Neural cell (in vitro differentiated cells): ENCODE measurements at regions not wholly inside any gene's neighbourhood (a gene's known extent, or its start where the extent isn't known, plus 50 kb on each side); places are given as distances from the start of the nearest gene placed in this dataset.

ENCODE experiments used
- H2AFZ ChIP-seq: fragments of 200-600, 300-800 bp; sonication (generic), shearing (Covaris generic); 2 replicates; pipeline ENCODE4 v1.6.0; 2014; ENCODE audit warnings: low read depth, mild to moderate bottlenecking, antibody characterized with exemption, low read length, moderate library complexity
- H3F3A ChIP-seq: fragments of 200-600 bp; shearing (Covaris generic); 2 replicates; pipeline ENCODE4 v1.6.1; 2016; ENCODE audit warnings: mild to moderate bottlenecking, moderate library complexity, mixed read lengths, antibody characterized with exemption, low read length; ENCODE audit not compliant: insufficient read depth, poor library complexity, severe bottlenecking
- H3K27ac ChIP-seq: fragments of 200-600, 300-800 bp; sonication (generic), shearing (Covaris generic); 2 replicates; pipeline ENCODE4 v1.5.1; 2014; ENCODE audit warnings: mild to moderate bottlenecking, low read length, moderate library complexity
- H3K27me3 ChIP-seq: fragments of 300-800, 200-600 bp; sonication (generic), shearing (Covaris generic); 2 replicates; pipeline ENCODE4 v1.6.0; 2014; ENCODE audit warnings: mild to moderate bottlenecking, low read depth, low read length, moderate library complexity; ENCODE audit not compliant: insufficient read depth
- H3K36me3 ChIP-seq: fragments of 300-800, 200-600 bp; sonication (generic), shearing (Covaris generic); 2 replicates; pipeline ENCODE4 v1.5.1; 2014; ENCODE audit warnings: mild to moderate bottlenecking, antibody characterized with exemption, low read length, moderate library complexity; ENCODE audit not compliant: insufficient read depth
- H3K4me2 ChIP-seq: fragments of 300-800, 200-600 bp; sonication (generic), shearing (Covaris generic); 2 replicates; pipeline ENCODE4 v1.6.0; 2014; ENCODE audit warnings: mild to moderate bottlenecking, low read length
- H3K4me3 ChIP-seq: fragments of 300-800, 200-600 bp; sonication (generic), shearing (Covaris generic); 2 replicates; pipeline ENCODE4 v1.5.1; 2014; ENCODE audit warnings: mild to moderate bottlenecking, low read length, moderate library complexity
- H3K79me2 ChIP-seq: fragments of 200-600 bp; shearing (Covaris generic); replicated peaks from 2 replicates; pipeline ENCODE4 v1.6.0; 2014; ENCODE audit warnings: mild to moderate bottlenecking, low read length, moderate library complexity; ENCODE audit not compliant: insufficient read depth
- H3K9ac ChIP-seq: fragments of 300-800, 200-600 bp; sonication (generic), shearing (Covaris generic); 2 replicates; pipeline ENCODE4 v1.6.1; 2016; ENCODE audit warnings: mild to moderate bottlenecking, low read length, mixed read lengths
- H3K9me2 ChIP-seq: fragments of 200-600 bp; shearing (Covaris generic); 2 replicates; pipeline ENCODE4 v1.6.1; 2016; ENCODE audit warnings: mild to moderate bottlenecking, low read length, mixed read lengths; ENCODE audit not compliant: insufficient read depth
- H3K9me3 ChIP-seq: fragments of 200-600, 300-800 bp; sonication (generic), shearing (Covaris generic); 2 replicates; pipeline ENCODE4 v1.6.1; 2016; ENCODE audit warnings: mild to moderate bottlenecking, mixed run types, low read length, moderate library complexity, mixed read lengths
- H4K20me1 ChIP-seq: fragments of 200-600 bp; shearing (Covaris generic); 2 replicates; pipeline ENCODE4 v1.6.1; 2016; ENCODE audit warnings: mild to moderate bottlenecking, mixed run types; ENCODE audit not compliant: insufficient read depth
- EP300 ChIP-seq: fragments of 450-650 bp; conservative IDR thresholded peaks from 2 replicates; pipeline ENCODE4 v1.6.1; 2014; ENCODE audit warnings: antibody characterized with exemption, mild to moderate bottlenecking, moderate library complexity; ENCODE audit not compliant: poor library complexity, severe bottlenecking
- EZH2 ChIP-seq: fragments of 200-600, 300-800 bp; shearing (Covaris generic), sonication (generic); IDR thresholded peaks from 2 replicates; pipeline ENCODE4 v1.6.1; 2014; ENCODE audit warnings: antibody characterized with exemption, low read length, borderline replicate concordance, mild to moderate bottlenecking; ENCODE audit not compliant: insufficient read depth, poor library complexity, severe bottlenecking
- MXI1 ChIP-seq: fragments of 450-650 bp; conservative IDR thresholded peaks from 2 replicates; pipeline ENCODE4 v1.6.1; 2014; ENCODE audit warnings: antibody characterized with exemption, mild to moderate bottlenecking; ENCODE audit not compliant: poor library complexity, severe bottlenecking
- REST ChIP-seq: IDR thresholded peaks from 2 replicates; pipeline ENCODE4 v1.6.1; 2012; ENCODE audit warnings: borderline replicate concordance
- SMC3 ChIP-seq: fragments of 450-650 bp; conservative IDR thresholded peaks from 2 replicates; pipeline ENCODE4 v1.6.1; 2014; ENCODE audit warnings: antibody characterized with exemption, mild to moderate bottlenecking, moderate library complexity; ENCODE audit not compliant: poor library complexity
- TAF1 ChIP-seq: IDR thresholded peaks from 2 replicates; pipeline ENCODE4 v1.6.1; 2012; ENCODE audit warnings: low read depth
- TF ChIP-seq, protein P1 (sequence below): fragments of 450-650 bp; IDR thresholded peaks from 2 replicates; pipeline ENCODE4 v1.5.1; 2014; ENCODE audit warnings: antibody characterized with exemption, mild to moderate bottlenecking, moderate library complexity; ENCODE audit not compliant: poor library complexity, severe bottlenecking

- H3K4me2 ChIP-seq, result no peak overlapping the region
- H3K4me3 ChIP-seq, result no peak overlapping the region
- no peak overlapping the region for H3K9ac ChIP-seq
- H3K36me3 ChIP-seq, result no peaks in the 10 kb centered on the region
- TF ChIP-seq SMC3 (no peak), MXI1 (no peak), EZH2 (no peak), EP300 (no peak), TAF1 (no peak), REST (no peak)
- TF ChIP-seq, protein P1, sequence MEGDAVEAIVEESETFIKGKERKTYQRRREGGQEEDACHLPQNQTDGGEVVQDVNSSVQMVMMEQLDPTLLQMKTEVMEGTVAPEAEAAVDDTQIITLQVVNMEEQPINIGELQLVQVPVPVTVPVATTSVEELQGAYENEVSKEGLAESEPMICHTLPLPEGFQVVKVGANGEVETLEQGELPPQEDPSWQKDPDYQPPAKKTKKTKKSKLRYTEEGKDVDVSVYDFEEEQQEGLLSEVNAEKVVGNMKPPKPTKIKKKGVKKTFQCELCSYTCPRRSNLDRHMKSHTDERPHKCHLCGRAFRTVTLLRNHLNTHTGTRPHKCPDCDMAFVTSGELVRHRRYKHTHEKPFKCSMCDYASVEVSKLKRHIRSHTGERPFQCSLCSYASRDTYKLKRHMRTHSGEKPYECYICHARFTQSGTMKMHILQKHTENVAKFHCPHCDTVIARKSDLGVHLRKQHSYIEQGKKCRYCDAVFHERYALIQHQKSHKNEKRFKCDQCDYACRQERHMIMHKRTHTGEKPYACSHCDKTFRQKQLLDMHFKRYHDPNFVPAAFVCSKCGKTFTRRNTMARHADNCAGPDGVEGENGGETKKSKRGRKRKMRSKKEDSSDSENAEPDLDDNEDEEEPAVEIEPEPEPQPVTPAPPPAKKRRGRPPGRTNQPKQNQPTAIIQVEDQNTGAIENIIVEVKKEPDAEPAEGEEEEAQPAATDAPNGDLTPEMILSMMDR, result no peak
- H3K27me3 ChIP-seq, result no peaks in the 10 kb centered on the region
- no peak overlapping the region for H3K27ac ChIP-seq
- no peaks in the 10 kb centered on the region for H3F3A ChIP-seq
- no peaks in the 10 kb centered on the region for H4K20me1 ChIP-seq
- H3K9me3 ChIP-seq, result no peaks in the 10 kb centered on the region
- no peaks in the 10 kb centered on the region for H3K79me2 ChIP-seq
- H2AFZ ChIP-seq, result no peak overlapping the region
- H3K9me2 ChIP-seq, result no peaks in the 10 kb centered on the region
These were observed 243.0 kb upstream of the HHIP start for GRCh38 chr4:144402999-144403398.

DNA sequence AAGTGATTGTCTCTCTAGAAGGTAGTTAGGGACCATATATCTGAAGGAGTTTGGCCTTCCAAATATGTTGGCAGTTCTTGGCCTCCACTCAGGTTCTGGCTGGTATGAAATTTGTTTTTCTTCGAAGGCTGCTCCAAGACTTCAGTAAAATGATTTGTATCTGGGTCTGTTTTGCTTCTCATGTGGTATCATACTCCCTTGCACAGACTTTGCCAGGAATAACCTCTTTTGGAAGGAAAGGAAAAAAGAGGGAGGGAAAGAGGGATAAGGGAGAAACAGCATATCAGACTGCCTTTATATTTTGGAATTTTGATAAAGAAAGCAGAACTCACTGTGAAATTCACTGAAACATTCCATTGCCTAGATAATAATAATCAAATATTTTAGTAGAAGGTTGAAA lies 242.1 kb upstream of the HHIP start:
- H3K9ac ChIP-seq, result no peak overlapping the region
- no peaks in the 10 kb centered on the region for H3K79me2 ChIP-seq
- H3K36me3 ChIP-seq, result no peaks in the 10 kb centered on the region
- H3F3A ChIP-seq, result no peaks in the 10 kb centered on the region
- no peaks in the 10 kb centered on the region for H3K9me3 ChIP-seq
- H2AFZ ChIP-seq, result no peak overlapping the region
- no peaks in the 10 kb centered on the region for H4K20me1 ChIP-seq
- no peaks in the 10 kb centered on the region for H3K27me3 ChIP-seq
- no peak overlapping the region for H3K4me3 ChIP-seq
- no peaks in the 10 kb centered on the region for H3K9me2 ChIP-seq
- TF ChIP-seq MXI1, result no peak
- TF ChIP-seq, protein P1, result no peak
- no peak for TF ChIP-seq TAF1
- H3K27ac ChIP-seq, result no peak overlapping the region
- no peak overlapping the region for H3K4me2 ChIP-seq
